ENCODE measurements at regions not wholly inside any gene's neighbourhood (a gene's known extent, or its start where the extent isn't known, plus 50 kb on each side); places are given as distances from the start of the nearest gene placed in this dataset.

GRCh38 chr2:131584380-131584779 is 56.7 kb downstream of the CCDC74A start:
- H3K9me3 ChIP-seq (ENCODE audit: control insufficient read depth in 4 of 4, low read length in 3 of 4) = no peaks in the 10 kb centered on the region
- H3K27ac ChIP-seq (ENCODE audit: low read depth in 1 of 2, low read length in 2 of 2) = no peak overlapping the region
- DNase-seq (ENCODE audit: low spot score) = no peak
- H3K27me3 ChIP-seq (ENCODE audit: control insufficient read depth in 4 of 4, insufficient read depth in 4 of 4, low read length in 3 of 4) = peaks cover 0 to 7% (median 0%) of the 10 kb centered on the region in 4 donors
- H3K9ac ChIP-seq (ENCODE audit: low read depth in 1 of 2, low read length in 2 of 2) = no peak overlapping the region
- no peaks in the 10 kb centered on the region for H3K4me1 ChIP-seq (ENCODE audit: control insufficient read depth in 4 of 4, insufficient read depth in 4 of 4, low read length in 3 of 4)
- H3K36me3 ChIP-seq (ENCODE audit: control insufficient read depth in 4 of 4, insufficient read depth in 3 of 4, low read depth in 1 of 4, low read length in 3 of 4) = no peaks in the 10 kb centered on the region
- no peak overlapping the region for H3K4me3 ChIP-seq (ENCODE audit: low read depth in 1 of 3, low read length in 3 of 3)
- TF ChIP-seq HNF4G (IDR thresholded peaks at IDR 0.05) (no peak), RAD21 (IDR thresholded peaks at IDR 0.05) (no peak), HNF4A (conservative IDR thresholded peaks at IDR 0.05) (no peak), JUND (IDR thresholded peaks at IDR 0.05) (no peak), ATF3 (IDR thresholded peaks at IDR 0.05) (no peak), EGR1 (IDR thresholded peaks at IDR 0.05; ENCODE audit: low read depth in 2 of 2) (no peak), SP1 (IDR thresholded peaks at IDR 0.05) (no peak), REST (IDR thresholded peaks at IDR 0.05) (no peak), GABPA (IDR thresholded peaks at IDR 0.05 in 1 of 2, conservative IDR thresholded peaks at IDR 0.05 in 1 of 2) (no peak), YY1 (IDR thresholded peaks at IDR 0.05) (no peak), CTCF (IDR thresholded peaks at IDR 0.05; ENCODE audit: low read depth, low read length, missing input control) (no peak), FOXA1 (IDR thresholded peaks at IDR 0.05) (no peak)
- WGBS = 77% methylated on average over 3 of the region's 3 CpGs

- Histone ChIP-seq H3K27me3 (ENCODE audit: control insufficient read depth in 4 of 4, insufficient read depth in 4 of 4, low read length in 3 of 4) (peaks cover 0 to 6% (median 0%) of the 10 kb centered on the region in 4 donors), H3K4me3 (ENCODE audit: low read depth in 1 of 3, low read length in 3 of 3) (no peak overlapping the region), H3K9me3 (ENCODE audit: control insufficient read depth in 4 of 4, low read length in 3 of 4) (no peaks in the 10 kb centered on the region), H3K9ac (ENCODE audit: low read depth in 1 of 2, low read length in 2 of 2) (no peak overlapping the region), H3K36me3 (ENCODE audit: control insufficient read depth in 4 of 4, insufficient read depth in 3 of 4, low read depth in 1 of 4, low read length in 3 of 4) (no peaks in the 10 kb centered on the region), H3K4me1 (ENCODE audit: control insufficient read depth in 4 of 4, insufficient read depth in 4 of 4, low read length in 3 of 4) (no peaks in the 10 kb centered on the region), H3K27ac (ENCODE audit: low read depth in 1 of 2, low read length in 2 of 2) (no peak overlapping the region)
- no peak for TF ChIP-seq SP1 (IDR thresholded peaks at IDR 0.05)
- TF ChIP-seq HNF4G (IDR thresholded peaks at IDR 0.05) = no peak
- no peak for TF ChIP-seq FOXA1 (IDR thresholded peaks at IDR 0.05)
- DNase-seq (ENCODE audit: low spot score) = no peak
- 68% methylated on average over 4 of the region's 4 CpGs for WGBS
Measured at GRCh38 chr2:131584940-131585339, 57.3 kb downstream of the CCDC74A start.

Data from liver (tissue), 8 donors.